Neural progenitor cell (in vitro differentiated cells): ENCODE measurements at regions not wholly inside any gene's neighbourhood (a gene's known extent, or its start where the extent isn't known, plus 50 kb on each side); places are given as distances from the start of the nearest gene placed in this dataset.

Experiments used
- DNase-seq: peaks from one replicate; pipeline ENCODE4 v3.0.0-alpha.2; 2016; ENCODE audit warnings: low spot score
- H2AFZ ChIP-seq: fragments of 200-600 bp; sonication (generic); replicated peaks from 2 replicates; pipeline ENCODE4 v1.6.1; 2016; ENCODE audit warnings: antibody characterized with exemption
- H3F3A ChIP-seq: fragments of 200-600 bp; sonication (generic); 2 replicates; pipeline ENCODE4 v1.6.1; 2016; ENCODE audit warnings: antibody characterized with exemption, low read depth
- H3K27ac ChIP-seq: fragments of 200-600 bp; sonication (generic); 2 replicates; pipeline ENCODE4 v1.5.1; 2016; ENCODE audit warnings: mild to moderate bottlenecking
- H3K27me3 ChIP-seq: fragments of 200-600 bp; sonication (generic); 2 replicates; pipeline ENCODE4 v1.6.1; 2016; ENCODE audit warnings: mild to moderate bottlenecking, moderate library complexity
- H3K36me3 ChIP-seq: fragments of 200-600 bp; sonication (generic); 2 replicates; pipeline ENCODE4 v1.5.1; 2016
- H3K4me1 ChIP-seq: fragments of 200-600 bp; sonication (generic); 2 replicates; pipeline ENCODE4 v1.6.1; 2016; ENCODE audit warnings: mixed run types
- H3K4me2 ChIP-seq: fragments of 200-600 bp; sonication (generic); 2 replicates; pipeline ENCODE4 v1.6.1; 2016
- H3K4me3 ChIP-seq: fragments of 200-600 bp; sonication (generic); 2 replicates; pipeline ENCODE4 v1.5.1; 2016
- H3K79me2 ChIP-seq: fragments of 200-600 bp; sonication (generic); 2 replicates; pipeline ENCODE4 v1.6.1; 2016; ENCODE audit warnings: low read depth
- H3K9ac ChIP-seq: fragments of 200-600 bp; sonication (generic); 2 replicates; pipeline ENCODE4 v1.6.1; 2016
- H3K9me3 ChIP-seq: fragments of 200-600 bp; sonication (generic); 2 replicates; pipeline ENCODE4 v1.5.1; 2016; ENCODE audit warnings: low read depth
- H4K20me1 ChIP-seq: fragments of 200-600 bp; sonication (generic); 2 replicates; pipeline ENCODE4 v1.6.1; 2016; ENCODE audit warnings: low read depth
- H3K27ac Mint-ChIP-seq: 3 replicates; pipeline ENCODE4 v1.8.0; 2021; ENCODE audit warnings: mixed read lengths
- H3K27me3 Mint-ChIP-seq: 2 replicates; pipeline ENCODE4 v1.8.0; 2022; ENCODE audit warnings: low read depth, mild to moderate bottlenecking, inconsistent platforms, moderate library complexity, mixed read lengths; ENCODE audit not compliant: insufficient read depth
- H3K36me3 Mint-ChIP-seq: 3 replicates; pipeline ENCODE4 v1.8.0; 2021; ENCODE audit warnings: mixed read lengths
- H3K4me1 Mint-ChIP-seq: 3 replicates; pipeline ENCODE4 v1.8.0; 2021; ENCODE audit warnings: mixed read lengths
- H3K4me3 Mint-ChIP-seq: 3 replicates; pipeline ENCODE4 v1.8.0; 2021; ENCODE audit warnings: mild to moderate bottlenecking, moderate library complexity, mixed read lengths
- H3K9me3 Mint-ChIP-seq: 3 replicates; pipeline ENCODE4 v1.8.0; 2020; ENCODE audit warnings: mixed read lengths
- CTCF ChIP-seq: fragments of 200-600 bp; sonication (generic); IDR thresholded peaks from 2 replicates; pipeline ENCODE4 v1.5.1; 2017; ENCODE audit warnings: antibody characterized with exemption, mild to moderate bottlenecking
- EZH2 ChIP-seq: fragments of 200-600 bp; sonication (generic); IDR thresholded peaks from 2 replicates; pipeline ENCODE4 v1.6.1; 2017; ENCODE audit warnings: antibody characterized with exemption, mild to moderate bottlenecking, moderate library complexity
- EZH2phosphoT487 ChIP-seq: fragments of 200-600 bp; sonication (generic); IDR thresholded peaks from 2 replicates; pipeline ENCODE4 v1.6.1; 2017; ENCODE audit warnings: antibody characterized with exemption

GRCh38 chr15:94778840-94779239 lies 547.5 kb downstream of the MCTP2 start:
- no peaks in the 10 kb centered on the region for H3K9me3 Mint-ChIP-seq
- Histone ChIP-seq H3K4me3 (no peak overlapping the region), H3K9me3 (no peaks in the 10 kb centered on the region), H3K4me1 (peaks cover 15% of the 10 kb centered on the region), H2AFZ (peak overlapping the region; percentile 40), H3K4me2 (peak overlapping the region; percentile 24), H3K9ac (no peak overlapping the region), H3K27me3 (no peaks in the 10 kb centered on the region), H3K36me3 (no peaks in the 10 kb centered on the region), H3K27ac (peak overlapping the region; percentile 25), H3F3A (peaks cover 13% of the 10 kb centered on the region), H3K79me2 (no peaks in the 10 kb centered on the region), H4K20me1 (no peaks in the 10 kb centered on the region)
- no peak for TF ChIP-seq CTCF
- TF ChIP-seq EZH2phosphoT487: no peak
- no peak for TF ChIP-seq EZH2
- peaks cover 10% of the 10 kb centered on the region for H3K4me1 Mint-ChIP-seq
- DNase-seq: peak; percentile 29
- H3K4me3 Mint-ChIP-seq: no peak overlapping the region
- H3K36me3 Mint-ChIP-seq: no peaks in the 10 kb centered on the region
- no peaks in the 10 kb centered on the region for H3K27me3 Mint-ChIP-seq
- H3K27ac Mint-ChIP-seq: peak overlapping the region; percentile 39

- Mint-ChIP-seq H3K27ac (no peak overlapping the region), H3K36me3 (no peaks in the 10 kb centered on the region)
- no peak for DNase-seq
Measured at GRCh38 chr15:94780166-94780565, 548.8 kb downstream of the MCTP2 start.

GRCh38 chr15:94785091-94785490 lies 553.7 kb downstream of the MCTP2 start:
- peaks cover 2% of the 10 kb centered on the region for H3K27me3 Mint-ChIP-seq
- H3K36me3 Mint-ChIP-seq: no peaks in the 10 kb centered on the region
- DNase-seq: no peak
- H3K4me2 ChIP-seq: no peak overlapping the region
- no peaks in the 10 kb centered on the region for H3K79me2 ChIP-seq
- H3K9me3 ChIP-seq: no peaks in the 10 kb centered on the region
- H3K9ac ChIP-seq: no peak overlapping the region
- H3K36me3 ChIP-seq: no peaks in the 10 kb centered on the region
- TF ChIP-seq EZH2phosphoT487 (no peak), EZH2 (no peak), CTCF (no peak)
- no peaks in the 10 kb centered on the region for H3K27me3 ChIP-seq
- H3K27ac Mint-ChIP-seq: no peak overlapping the region
- no peaks in the 10 kb centered on the region for H3K4me1 Mint-ChIP-seq
- no peaks in the 10 kb centered on the region for H3K4me1 ChIP-seq
- no peak overlapping the region for H3K27ac ChIP-seq
- H4K20me1 ChIP-seq: no peaks in the 10 kb centered on the region
- H2AFZ ChIP-seq: no peak overlapping the region
- H3F3A ChIP-seq: no peaks in the 10 kb centered on the region
- no peaks in the 10 kb centered on the region for H3K9me3 Mint-ChIP-seq
- H3K4me3 ChIP-seq: no peak overlapping the region
- no peak overlapping the region for H3K4me3 Mint-ChIP-seq

More at GRCh38 chr15:94780166-94780565, 548.8 kb downstream of the MCTP2 start:
- H4K20me1 ChIP-seq: no peaks in the 10 kb centered on the region
- no peak overlapping the region for H3K4me3 Mint-ChIP-seq
- H3K27me3 Mint-ChIP-seq: no peaks in the 10 kb centered on the region
- peaks cover 13% of the 10 kb centered on the region for H3F3A ChIP-seq
- no peak overlapping the region for H2AFZ ChIP-seq
- TF ChIP-seq EZH2phosphoT487 (no peak), CTCF (no peak), EZH2 (no peak)
- no peaks in the 10 kb centered on the region for H3K27me3 ChIP-seq
- H3K9me3 Mint-ChIP-seq: no peaks in the 10 kb centered on the region
- no peak overlapping the region for H3K4me2 ChIP-seq
- no peak overlapping the region for H3K9ac ChIP-seq
- H3K79me2 ChIP-seq: no peaks in the 10 kb centered on the region
- H3K4me1 ChIP-seq: peaks cover 15% of the 10 kb centered on the region
- peaks cover 10% of the 10 kb centered on the region for H3K4me1 Mint-ChIP-seq
- no peak overlapping the region for H3K4me3 ChIP-seq
- no peaks in the 10 kb centered on the region for H3K36me3 ChIP-seq
- no peak overlapping the region for H3K27ac ChIP-seq
- H3K9me3 ChIP-seq: no peaks in the 10 kb centered on the region
